Nephron (organoid): ENCODE measurements at regions not wholly inside any gene's neighbourhood (a gene's known extent, or its start where the extent isn't known, plus 50 kb on each side); places are given as distances from the start of the nearest gene placed in this dataset.

Experiments
- H3K27ac Mint-ChIP-seq, 3 experiments: 2 replicates each; pipeline ENCODE4 v1.8.0; 2020; ENCODE audit warnings: mixed read lengths in 3 of 3, mild to moderate bottlenecking in 2 of 3, moderate library complexity in 1 of 3
- H3K27me3 Mint-ChIP-seq: 2 replicates; pipeline ENCODE4 v1.8.0; 2021; ENCODE audit warnings: low read depth, mild to moderate bottlenecking, moderate library complexity, mixed read lengths
- H3K36me3 Mint-ChIP-seq: 2 replicates; pipeline ENCODE4 v1.8.0; 2020; ENCODE audit warnings: low read depth, mixed read lengths
- H3K4me1 Mint-ChIP-seq: 2 replicates; pipeline ENCODE4 v1.8.0; 2020; ENCODE audit warnings: mixed read lengths
- H3K4me3 Mint-ChIP-seq, 3 experiments: 2 replicates each; pipeline ENCODE4 v1.8.0; 2020; ENCODE audit warnings: mild to moderate bottlenecking in 3 of 3, mixed read lengths in 3 of 3, moderate library complexity in 2 of 3
- H3K9me3 Mint-ChIP-seq: 2 replicates; pipeline ENCODE4 v1.8.0; 2020; ENCODE audit warnings: mixed read lengths
- CTCF ChIP-seq, 3 experiments: fragments of 200-600 bp; sonication (generic); IDR thresholded peaks; one replicate each; pipeline ENCODE4 v1.5.0; 2021; ENCODE audit warnings: antibody characterized with exemption in 3 of 3; ENCODE audit not compliant: unreplicated experiment in 3 of 3

GRCh38 chr16:51761001-51761400, 609.9 kb upstream of the SALL1 start:
- no peak for TF ChIP-seq CTCF (IDR thresholded peaks at IDR 0.05; ENCODE audit: unreplicated experiment in 3 of 3)
- Mint-ChIP-seq H3K27ac (peak overlapping the region in 1 of 3 experiments; percentile 48), H3K4me1 (peaks cover 28% of the 10 kb centered on the region), H3K4me3 (peak overlapping the region in 1 of 3 experiments; percentile 28), H3K36me3 (no peaks in the 10 kb centered on the region), H3K27me3 (peaks cover 86% of the 10 kb centered on the region), H3K9me3 (no peaks in the 10 kb centered on the region)

- no peak overlapping the region for H3K4me3 Mint-ChIP-seq
- peaks cover 37% of the 10 kb centered on the region for H3K4me1 Mint-ChIP-seq
- no peak overlapping the region for H3K27ac Mint-ChIP-seq
- no peaks in the 10 kb centered on the region for H3K9me3 Mint-ChIP-seq
- H3K36me3 Mint-ChIP-seq: no peaks in the 10 kb centered on the region
- peaks cover 88% of the 10 kb centered on the region for H3K27me3 Mint-ChIP-seq
- no peak for TF ChIP-seq CTCF (IDR thresholded peaks at IDR 0.05; ENCODE audit: unreplicated experiment in 3 of 3)
Observed at GRCh38 chr16:51759999-51760398, 608.9 kb upstream of the SALL1 start.

- no peaks in the 10 kb centered on the region for H3K36me3 Mint-ChIP-seq
- no peak overlapping the region for H3K27ac Mint-ChIP-seq
- H3K9me3 Mint-ChIP-seq: no peaks in the 10 kb centered on the region
- TF ChIP-seq CTCF (IDR thresholded peaks at IDR 0.05; ENCODE audit: unreplicated experiment in 3 of 3): no peak
- peaks cover 88% of the 10 kb centered on the region for H3K27me3 Mint-ChIP-seq
- peaks cover 40% of the 10 kb centered on the region for H3K4me1 Mint-ChIP-seq
- H3K4me3 Mint-ChIP-seq: no peak overlapping the region
Observed at GRCh38 chr16:51759329-51759728, 608.3 kb upstream of the SALL1 start.

GRCh38 chr16:51757921-51758479, 606.9 kb upstream of the SALL1 start:
- H3K4me3 Mint-ChIP-seq: no peak overlapping the region
- H3K27ac Mint-ChIP-seq: no peak overlapping the region
- no peak for TF ChIP-seq CTCF (IDR thresholded peaks at IDR 0.05; ENCODE audit: unreplicated experiment in 3 of 3)
- H3K27me3 Mint-ChIP-seq: peaks cover 88% of the 10 kb centered on the region
- no peaks in the 10 kb centered on the region for H3K9me3 Mint-ChIP-seq
- H3K4me1 Mint-ChIP-seq: peaks cover 44% of the 10 kb centered on the region
- no peaks in the 10 kb centered on the region for H3K36me3 Mint-ChIP-seq

GRCh38 chr16:51757505-51757904, 606.4 kb upstream of the SALL1 start:
- TF ChIP-seq CTCF (IDR thresholded peaks at IDR 0.05; ENCODE audit: unreplicated experiment in 3 of 3): no peak
- Mint-ChIP-seq H3K27ac (no peak overlapping the region), H3K4me3 (no peak overlapping the region), H3K27me3 (peaks cover 83% of the 10 kb centered on the region), H3K4me1 (peaks cover 43% of the 10 kb centered on the region), H3K36me3 (no peaks in the 10 kb centered on the region), H3K9me3 (no peaks in the 10 kb centered on the region)

- H3K27me3 Mint-ChIP-seq: peaks cover 79% of the 10 kb centered on the region
- TF ChIP-seq CTCF (IDR thresholded peaks at IDR 0.05; ENCODE audit: unreplicated experiment in 3 of 3): no peak
Observed at GRCh38 chr16:51757124-51757470, 606.0 kb upstream of the SALL1 start.

More at GRCh38 chr16:51757124-51757470, 606.0 kb upstream of the SALL1 start:
- H3K9me3 Mint-ChIP-seq: no peaks in the 10 kb centered on the region
- H3K27ac Mint-ChIP-seq: no peak overlapping the region
- H3K36me3 Mint-ChIP-seq: no peaks in the 10 kb centered on the region
- peaks cover 39% of the 10 kb centered on the region for H3K4me1 Mint-ChIP-seq
- H3K4me3 Mint-ChIP-seq: no peak overlapping the region
